GM12878 (cell line): ENCODE measurements at regions not wholly inside any gene's neighbourhood (a gene's known extent, or its start where the extent isn't known, plus 50 kb on each side); places are given as distances from the start of the nearest gene placed in this dataset.

ENCODE experiments used
- BHLHE40 ChIP-seq, 2 experiments: fragments of 450-650 bp in 1 of 2; IDR thresholded peaks; 2 replicates each; pipeline ENCODE4 v1.6.1; 2011 to 2017; ENCODE audit warnings: low read depth in 2 of 2, borderline replicate concordance in 1 of 2, improper control_type of control experiment in 1 of 2, low read length in 1 of 2, mild to moderate bottlenecking in 1 of 2
- CEBPZ ChIP-seq: fragments of 150-350 bp; IDR thresholded peaks from 2 replicates; pipeline ENCODE4 v1.6.1; 2016; ENCODE audit warnings: low read depth, low read length
- CTCF ChIP-seq, 3 experiments: IDR thresholded peaks in 2 of 3; conservative IDR thresholded peaks in 1 of 3; 2 replicates each; pipeline ENCODE4 v1.5.1; 2011; ENCODE audit warnings: low read depth in 3 of 3, low read length in 3 of 3, mild to moderate bottlenecking in 3 of 3, control low read depth in 2 of 3, moderate library complexity in 2 of 3, inconsistent platforms in 1 of 3, mixed read lengths in 1 of 3; ENCODE audit not compliant: control insufficient read depth in 2 of 3, insufficient read depth in 1 of 3; ENCODE audit errors: extremely low read depth in 1 of 3
- EP300 ChIP-seq, 2 experiments: fragments of 150-350 bp in 1 of 2; IDR thresholded peaks; 2 replicates each; pipeline ENCODE4 v1.6.1; 2011 to 2012; ENCODE audit warnings: low read depth in 2 of 2, low read length in 2 of 2, borderline replicate concordance in 1 of 2, improper control_type of control experiment in 1 of 2, inconsistent platforms in 1 of 2; ENCODE audit not compliant: control insufficient read depth in 1 of 2
- EZH2 ChIP-seq: IDR thresholded peaks from 2 replicates; pipeline ENCODE4 v1.6.1; 2012; ENCODE audit warnings: low read depth, mild to moderate bottlenecking, control low read depth, inconsistent platforms, low read length, borderline replicate concordance; ENCODE audit not compliant: control insufficient read depth
- GABPA ChIP-seq: IDR thresholded peaks from 2 replicates; pipeline ENCODE4 v1.6.1; 2014; ENCODE audit warnings: antibody characterized with exemption, low read depth, mild to moderate bottlenecking, inconsistent platforms
- MAX ChIP-seq: IDR thresholded peaks from 2 replicates; pipeline ENCODE4 v1.6.1; 2012; ENCODE audit warnings: low read depth, low read length, improper control_type of control experiment
- POLR2A ChIP-seq: IDR thresholded peaks from 2 replicates; pipeline ENCODE4 v1.6.1; 2011; ENCODE audit warnings: low read depth, mild to moderate bottlenecking, low read length
- RAD51 ChIP-seq: fragments of 450-650 bp; IDR thresholded peaks from 2 replicates; pipeline ENCODE4 v1.6.1; 2016; ENCODE audit warnings: moderate library complexity, mild to moderate bottlenecking, inconsistent platforms
- SIN3A ChIP-seq: IDR thresholded peaks from 2 replicates; pipeline ENCODE4 v1.6.1; 2012; ENCODE audit warnings: low read depth, low read length, improper control_type of control experiment
- TAF1 ChIP-seq: IDR thresholded peaks from 2 replicates; pipeline ENCODE4 v1.6.1; 2011; ENCODE audit warnings: mild to moderate bottlenecking, low read depth, low read length, borderline replicate concordance
- ZBTB11 ChIP-seq: fragments of 450-650 bp; formaldehyde crosslinking; IDR thresholded peaks from 2 replicates; pipeline ENCODE4 v1.5.0; 2022; ENCODE audit warnings: mild to moderate bottlenecking, missing genetic modification characterization
- TF ChIP-seq, protein P1 (sequence below): fragments of 450-650 bp; conservative IDR thresholded peaks from 2 replicates; pipeline ENCODE4 v1.6.1; 2017; ENCODE audit warnings: mild to moderate bottlenecking, moderate library complexity
- TF ChIP-seq, protein P2 (sequence below): fragments of 450-650 bp; IDR thresholded peaks from 2 replicates; pipeline ENCODE4 v1.6.1; 2017; ENCODE audit warnings: borderline replicate concordance

GRCh38 chr5:89536020-89536419, 653.0 kb upstream of the MEF2C start:
- TF ChIP-seq CEBPZ, result no peak
- TF ChIP-seq GABPA, result no peak
- TF ChIP-seq, protein P1, sequence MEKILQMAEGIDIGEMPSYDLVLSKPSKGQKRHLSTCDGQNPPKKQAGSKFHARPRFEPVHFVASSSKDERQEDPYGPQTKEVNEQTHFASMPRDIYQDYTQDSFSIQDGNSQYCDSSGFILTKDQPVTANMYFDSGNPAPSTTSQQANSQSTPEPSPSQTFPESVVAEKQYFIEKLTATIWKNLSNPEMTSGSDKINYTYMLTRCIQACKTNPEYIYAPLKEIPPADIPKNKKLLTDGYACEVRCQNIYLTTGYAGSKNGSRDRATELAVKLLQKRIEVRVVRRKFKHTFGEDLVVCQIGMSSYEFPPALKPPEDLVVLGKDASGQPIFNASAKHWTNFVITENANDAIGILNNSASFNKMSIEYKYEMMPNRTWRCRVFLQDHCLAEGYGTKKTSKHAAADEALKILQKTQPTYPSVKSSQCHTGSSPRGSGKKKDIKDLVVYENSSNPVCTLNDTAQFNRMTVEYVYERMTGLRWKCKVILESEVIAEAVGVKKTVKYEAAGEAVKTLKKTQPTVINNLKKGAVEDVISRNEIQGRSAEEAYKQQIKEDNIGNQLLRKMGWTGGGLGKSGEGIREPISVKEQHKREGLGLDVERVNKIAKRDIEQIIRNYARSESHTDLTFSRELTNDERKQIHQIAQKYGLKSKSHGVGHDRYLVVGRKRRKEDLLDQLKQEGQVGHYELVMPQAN, result no peak
- no peak for TF ChIP-seq CTCF (IDR thresholded peaks at IDR 0.05 in 2 of 3, conservative IDR thresholded peaks at IDR 0.05 in 1 of 3; ENCODE audit: control insufficient read depth in 2 of 3, extremely low read depth in 1 of 3, insufficient read depth in 1 of 3, low read depth in 3 of 3, low read length in 3 of 3)
- no peak for TF ChIP-seq POLR2A
- TF ChIP-seq MAX, result no peak
- TF ChIP-seq TAF1, result no peak
- TF ChIP-seq SIN3A, result no peak
- TF ChIP-seq EP300 (IDR thresholded peaks at IDR 0.05; ENCODE audit: borderline replicate concordance in 1 of 2, control insufficient read depth in 1 of 2, low read depth in 2 of 2, low read length in 2 of 2), result no peak
- TF ChIP-seq, protein P2, sequence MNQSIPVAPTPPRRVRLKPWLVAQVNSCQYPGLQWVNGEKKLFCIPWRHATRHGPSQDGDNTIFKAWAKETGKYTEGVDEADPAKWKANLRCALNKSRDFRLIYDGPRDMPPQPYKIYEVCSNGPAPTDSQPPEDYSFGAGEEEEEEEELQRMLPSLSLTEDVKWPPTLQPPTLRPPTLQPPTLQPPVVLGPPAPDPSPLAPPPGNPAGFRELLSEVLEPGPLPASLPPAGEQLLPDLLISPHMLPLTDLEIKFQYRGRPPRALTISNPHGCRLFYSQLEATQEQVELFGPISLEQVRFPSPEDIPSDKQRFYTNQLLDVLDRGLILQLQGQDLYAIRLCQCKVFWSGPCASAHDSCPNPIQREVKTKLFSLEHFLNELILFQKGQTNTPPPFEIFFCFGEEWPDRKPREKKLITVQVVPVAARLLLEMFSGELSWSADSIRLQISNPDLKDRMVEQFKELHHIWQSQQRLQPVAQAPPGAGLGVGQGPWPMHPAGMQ, result no peak
- no peak for TF ChIP-seq RAD51
- no peak for TF ChIP-seq EZH2
- TF ChIP-seq BHLHE40 (IDR thresholded peaks at IDR 0.05; ENCODE audit: borderline replicate concordance in 1 of 2, low read depth in 2 of 2, low read length in 1 of 2), result no peak
- TF ChIP-seq ZBTB11 (CRISPR knock-in tag), result no peak
